Natural killer cell (primary cell): ENCODE measurements at regions not wholly inside any gene's neighbourhood (a gene's known extent, or its start where the extent isn't known, plus 50 kb on each side); places are given as distances from the start of the nearest gene placed in this dataset.

ENCODE experiments used
- ATAC-seq, 3 donors: fragments of 150-1000 bp in 2 of 3; fragments of 200-7000 bp in 1 of 3; cut with Tn5 transposase; 1 replicate in 1 of 3; 2 replicates in 2 of 3; pipeline ENCODE4 v1.10.0; 2021; ENCODE audit warnings: mild to moderate bottlenecking in 2 of 3, moderate library complexity in 2 of 3
- DNase-seq, 2 donors: peaks; one replicate each; pipeline versions ENCODE4 v3.0.0 to v3.0.0-alpha.2; 2013 to 2021; ENCODE audit warnings: mixed read lengths in 1 of 2
- H3K27ac ChIP-seq: one replicate; pipeline ENCODE4 v1.5.1; 2013; ENCODE audit warnings: mild to moderate bottlenecking, low read length
- H3K27me3 ChIP-seq: one replicate; pipeline ENCODE4 v1.6.1; 2013; ENCODE audit warnings: low read length; ENCODE audit not compliant: control insufficient read depth, insufficient read depth
- H3K36me3 ChIP-seq: one replicate; pipeline ENCODE4 v1.6.1; 2013; ENCODE audit warnings: low read length; ENCODE audit not compliant: control insufficient read depth, insufficient read depth
- H3K4me1 ChIP-seq: one replicate; pipeline ENCODE4 v1.6.1; 2013; ENCODE audit warnings: low read length; ENCODE audit not compliant: control insufficient read depth, insufficient read depth
- H3K4me3 ChIP-seq: one replicate; pipeline ENCODE4 v1.5.1; 2013; ENCODE audit warnings: low read length
- H3K9me3 ChIP-seq: one replicate; pipeline ENCODE4 v1.6.1; 2013; ENCODE audit warnings: low read length; ENCODE audit not compliant: control insufficient read depth, insufficient read depth
- H3K27ac Mint-ChIP-seq, 2 donors: one replicate each; pipeline ENCODE4 v1.8.0; 2022; ENCODE audit warnings: mild to moderate bottlenecking in 2 of 2, mixed read lengths in 2 of 2, moderate library complexity in 1 of 2
- H3K27me3 Mint-ChIP-seq, 2 donors: one replicate each; pipeline ENCODE4 v1.8.0; 2022; ENCODE audit warnings: low read depth in 2 of 2, mixed read lengths in 2 of 2
- H3K36me3 Mint-ChIP-seq: one replicate; pipeline ENCODE4 v1.8.0; 2022; ENCODE audit warnings: mixed read lengths
- H3K4me1 Mint-ChIP-seq, 2 donors: one replicate each; pipeline ENCODE4 v1.8.0; 2022; ENCODE audit warnings: mixed read lengths in 2 of 2
- H3K4me3 Mint-ChIP-seq: one replicate; pipeline ENCODE4 v1.8.0; 2022; ENCODE audit warnings: mild to moderate bottlenecking, moderate library complexity, mixed read lengths
- H3K9me3 Mint-ChIP-seq, 2 donors: one replicate each; pipeline ENCODE4 v1.8.0; 2022; ENCODE audit warnings: mixed read lengths in 2 of 2
- CTCF ChIP-seq: fragments of 200-600 bp; IDR thresholded peaks from one replicate; pipeline ENCODE4 v1.8.0; 2022; ENCODE audit warnings: antibody characterized with exemption
- WGBS: methylation state at CpG from one replicate; pipeline ENCODE4 v1.1.7; 2013; ENCODE audit warnings: missing lambda C conversion rate; ENCODE audit not compliant: insufficient coverage; 5-methylcytosine and 5-hydroxymethylcytosine counted together
- intact Hi-C: fragments of 100-400 bp; cut with micrococcal nuclease; formaldehyde crosslinking; loops from one replicate; pipeline ENCODE4 v1.14.2; 2022

GRCh38 chr16:60563166-60563565 is 1473.1 kb downstream of the CDH8 start:
- H3K36me3 Mint-ChIP-seq, result peaks cover 7% of the 10 kb centered on the region
- no peak for TF ChIP-seq CTCF
- no peaks in the 10 kb centered on the region for H3K9me3 ChIP-seq
- no peaks in the 10 kb centered on the region for H3K27me3 ChIP-seq
- H3K4me3 ChIP-seq, result no peak overlapping the region
- ATAC-seq (no peak), DNase-seq (no peak)
- no peaks in the 10 kb centered on the region for H3K4me1 ChIP-seq
- H3K4me1 Mint-ChIP-seq, result no peaks in the 10 kb centered on the region
- H3K27ac ChIP-seq, result no peak overlapping the region
- no peaks in the 10 kb centered on the region for H3K36me3 ChIP-seq
- H3K27me3 Mint-ChIP-seq, result no peaks in the 10 kb centered on the region
- H3K4me3 Mint-ChIP-seq, result no peak overlapping the region
- peaks cover 12 to 14% of the 10 kb centered on the region in 2 donors for H3K9me3 Mint-ChIP-seq
- H3K27ac Mint-ChIP-seq, result no peak overlapping the region
- intact Hi-C loops, result no loop called here

- no peak overlapping the region for H3K4me3 Mint-ChIP-seq
- H3K4me3 ChIP-seq, result no peak overlapping the region
- peaks cover 14 to 15% of the 10 kb centered on the region in 2 donors for H3K9me3 Mint-ChIP-seq
- no peak overlapping the region for H3K27ac ChIP-seq
- no peaks in the 10 kb centered on the region for H3K4me1 ChIP-seq
- no peaks in the 10 kb centered on the region for H3K36me3 ChIP-seq
- WGBS, result 57% methylated on average over 1 of the region's 1 CpG
- DNase-seq, result no peak
- H3K27me3 Mint-ChIP-seq, result no peaks in the 10 kb centered on the region
- intact Hi-C loops, result no loop called here
- no peak for ATAC-seq
- H3K27me3 ChIP-seq, result no peaks in the 10 kb centered on the region
- no peak overlapping the region for H3K27ac Mint-ChIP-seq
- H3K36me3 Mint-ChIP-seq, result peaks cover 7% of the 10 kb centered on the region
- H3K4me1 Mint-ChIP-seq, result no peaks in the 10 kb centered on the region
- no peak for TF ChIP-seq CTCF
- peaks cover 7% of the 10 kb centered on the region for H3K9me3 ChIP-seq
These were observed 1477.3 kb downstream of the CDH8 start for GRCh38 chr16:60558936-60559335.

- no peak overlapping the region for H3K27ac Mint-ChIP-seq
These were observed 1483.0 kb downstream of the CDH8 start for GRCh38 chr16:60553090-60553757.

More at GRCh38 chr16:60553090-60553757, 1483.0 kb downstream of the CDH8 start:
- Mint-ChIP-seq H3K4me1 (no peaks in the 10 kb centered on the region), H3K9me3 (peaks cover 24 to 25% of the 10 kb centered on the region in 2 donors), H3K36me3 (peaks cover 13% of the 10 kb centered on the region), H3K4me3 (no peak overlapping the region), H3K27me3 (no peaks in the 10 kb centered on the region)
- Histone ChIP-seq H3K27me3 (no peaks in the 10 kb centered on the region), H3K9me3 (peaks cover 7% of the 10 kb centered on the region), H3K27ac (no peak overlapping the region), H3K36me3 (no peaks in the 10 kb centered on the region), H3K4me1 (no peaks in the 10 kb centered on the region), H3K4me3 (no peak overlapping the region)
- WGBS, result 66% methylated on average over 3 of the region's 3 CpGs
- DNase-seq (no peak), ATAC-seq (no peak)
- intact Hi-C loops, result no loop called here
- no peak for TF ChIP-seq CTCF
